ENCODE measurements at regions not wholly inside any gene's neighbourhood (a gene's known extent, or its start where the extent isn't known, plus 50 kb on each side); places are given as distances from the start of the nearest gene placed in this dataset.

- TF ChIP-seq ZNF354C (tag by site-specific recombination; IDR thresholded peaks at IDR 0.05; ENCODE audit: borderline replicate concordance, low read depth) (no peak), KLF16 (tag by site-specific recombination; IDR thresholded peaks at IDR 0.05) (no peak), CTCF (tag by site-specific recombination; IDR thresholded peaks at IDR 0.05) (peak; percentile 35; the same call in 1 of the 2 replicates), ATF2 (tag by site-specific recombination; IDR thresholded peaks at IDR 0.05; ENCODE audit: low read depth) (0 out of 2 replicates have a peak, but pooled peaks have one; percentile 35), ZNF580 (tag by site-specific recombination; IDR thresholded peaks at IDR 0.05) (no peak), ZNF184 (tag by site-specific recombination; IDR thresholded peaks at IDR 0.05) (no peak), SALL2 (tag by site-specific recombination; IDR thresholded peaks at IDR 0.05; ENCODE audit: borderline replicate concordance) (no peak), ZBTB8A (tag by site-specific recombination; IDR thresholded peaks at IDR 0.05) (no peak), ZNF660 (tag by site-specific recombination; IDR thresholded peaks at IDR 0.05) (no peak)
Observed at GRCh38 chr2:234687718-234688475, 191.0 kb upstream of the ARL4C start.

Data from HEK293 (cell line).